SKM-1 (cell line): ENCODE measurements at regions not wholly inside any gene's neighbourhood (a gene's known extent, or its start where the extent isn't known, plus 50 kb on each side); places are given as distances from the start of the nearest gene placed in this dataset.
"Not testable (repeated sequence)": the region's sequence is repeated elsewhere in the genome, so short reads cannot be mapped to it uniquely, and the experiment has no call there.

Source experiments
- DNase-seq: peaks from one replicate; lab custom pipeline; 2025; ENCODE audit not compliant: unreplicated experiment; lab: John Stamatoyannopoulos, UW

- not testable (repeated sequence) for DNase-seq
Measured at GRCh38 chr3:89747541-89748278, 640.3 kb downstream of the EPHA3 start.

GRCh38 chr3:89762405-89762804 is 655.0 kb downstream of the EPHA3 start:
- no peak for DNase-seq

DNA sequence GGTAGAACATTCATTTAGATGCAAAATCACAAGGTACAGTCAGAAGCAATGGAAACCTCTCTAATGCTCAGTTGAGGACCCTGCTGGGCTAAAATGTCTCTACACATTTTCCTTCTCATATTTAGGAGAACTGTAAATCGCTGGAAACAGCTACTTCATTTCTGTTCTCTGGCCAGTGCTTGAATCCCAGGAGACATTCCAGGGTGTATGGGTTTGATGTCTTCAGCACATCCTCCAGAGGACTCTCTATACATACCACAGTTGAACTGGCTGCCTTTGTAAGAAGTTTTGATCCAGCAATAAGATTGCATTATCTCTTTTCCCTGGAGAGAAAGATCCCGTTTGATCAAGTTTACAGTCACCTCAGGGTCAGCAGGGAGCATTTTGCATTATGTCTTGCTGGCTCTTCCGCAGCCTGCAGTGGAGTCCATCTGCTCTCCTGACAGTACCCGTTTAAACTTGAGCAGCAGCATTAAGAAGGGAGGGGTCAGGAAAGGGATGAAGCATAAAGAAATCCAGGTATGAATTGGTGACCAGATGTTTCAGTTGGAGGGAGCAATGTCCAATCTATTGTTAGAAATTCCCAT is 676.0 kb downstream of the EPHA3 start:
- DNase-seq, result no peak

DNA sequence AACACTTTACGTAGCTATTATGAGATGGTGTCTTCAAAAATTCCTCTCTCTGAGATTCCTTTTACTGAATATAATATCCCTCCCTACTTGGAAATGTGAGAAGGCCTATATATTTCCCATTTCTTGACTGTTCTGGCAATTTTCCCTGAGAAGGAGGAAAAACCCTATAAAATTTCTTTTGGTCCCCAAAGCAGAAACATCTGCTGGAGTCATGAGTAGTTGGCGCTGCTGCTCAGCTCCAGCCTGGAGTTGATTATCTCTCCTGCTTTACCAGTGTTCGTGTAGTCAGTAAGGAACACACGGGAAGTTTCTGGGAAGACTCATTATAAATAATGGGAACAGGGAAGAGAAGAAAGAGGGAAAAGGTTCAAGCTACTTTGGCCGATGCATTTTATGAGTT is 680.1 kb downstream of the EPHA3 start:
- no peak for DNase-seq

DNA sequence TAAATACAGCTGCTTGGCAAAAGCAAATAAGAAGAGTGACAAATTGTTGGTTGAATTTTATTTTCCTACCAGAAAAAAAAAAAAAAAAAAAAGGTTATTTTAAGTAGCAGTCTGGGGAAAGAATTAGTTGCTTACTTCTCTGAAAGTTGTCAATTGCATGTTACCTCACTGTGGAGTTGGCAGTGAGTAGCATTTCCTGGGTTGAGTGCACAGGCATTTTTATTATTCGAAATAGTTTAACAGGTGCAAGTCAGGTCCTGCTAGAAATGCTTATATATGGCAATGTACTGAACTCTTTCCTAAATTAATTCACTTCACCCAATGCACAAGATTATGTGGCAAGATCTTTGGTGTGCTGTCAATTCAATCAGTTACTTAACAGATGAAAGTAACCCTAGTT is 680.6 kb downstream of the EPHA3 start:
- DNase-seq, result no peak

DNA sequence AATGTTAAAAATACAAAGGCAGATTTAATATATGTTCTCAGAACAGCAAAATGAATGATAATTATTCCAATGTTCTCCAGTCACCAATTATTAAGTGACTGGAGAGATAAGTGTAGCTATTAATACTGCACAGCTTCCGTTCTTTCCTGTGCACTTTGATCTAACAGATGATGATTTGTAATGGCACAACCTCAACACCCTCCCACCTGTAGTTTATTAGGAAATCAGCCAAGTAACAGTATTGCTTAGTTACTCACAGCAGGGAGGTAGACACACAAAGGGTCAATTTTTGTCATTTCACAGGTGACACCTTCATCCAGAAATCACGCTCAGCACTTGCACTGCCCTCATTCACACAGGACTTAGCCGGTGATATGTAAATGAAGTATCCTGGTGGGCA is 688.1 kb downstream of the EPHA3 start:
- no peak for DNase-seq

- DNase-seq, result no peak
Measured at GRCh38 chr3:89802881-89803280, 695.5 kb downstream of the EPHA3 start.

DNA sequence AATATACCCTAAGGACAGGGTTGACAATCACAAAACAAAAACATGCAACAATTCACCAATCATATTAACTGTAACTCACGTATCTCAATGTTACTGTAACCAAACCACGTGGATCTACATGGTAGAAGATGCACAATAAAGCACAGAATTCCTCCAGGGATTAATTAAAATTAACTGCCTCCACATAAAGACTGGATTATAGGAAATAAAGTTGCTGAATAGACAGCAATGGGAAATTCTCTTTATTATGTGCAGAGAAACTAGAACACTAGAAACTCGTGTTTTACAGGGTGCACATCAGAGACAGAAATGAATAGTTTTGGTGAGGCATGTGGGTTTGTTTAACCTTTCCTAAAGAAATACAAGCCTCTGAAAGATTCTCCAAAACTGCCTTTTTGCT is 696.3 kb downstream of the EPHA3 start:
- DNase-seq, result no peak

DNA sequence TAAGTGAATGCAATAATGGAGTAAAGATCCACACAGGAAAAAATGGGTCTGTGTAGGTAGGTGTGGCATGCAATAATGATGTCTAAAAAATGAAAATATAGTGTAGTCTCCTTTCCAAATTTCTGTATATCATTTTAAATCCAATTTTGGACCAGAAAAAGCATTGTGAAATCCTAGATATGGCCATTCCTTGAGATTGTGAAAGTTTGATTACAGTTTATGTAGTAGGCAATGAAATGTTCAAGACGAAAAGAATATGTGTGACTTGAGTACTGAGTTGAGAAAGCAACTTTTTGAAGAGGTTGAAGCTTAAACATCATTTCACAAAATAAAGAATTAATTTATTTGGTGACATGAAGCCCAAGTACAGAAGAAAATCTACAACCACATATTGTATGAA is 698.7 kb downstream of the EPHA3 start:
- no peak for DNase-seq

DNA sequence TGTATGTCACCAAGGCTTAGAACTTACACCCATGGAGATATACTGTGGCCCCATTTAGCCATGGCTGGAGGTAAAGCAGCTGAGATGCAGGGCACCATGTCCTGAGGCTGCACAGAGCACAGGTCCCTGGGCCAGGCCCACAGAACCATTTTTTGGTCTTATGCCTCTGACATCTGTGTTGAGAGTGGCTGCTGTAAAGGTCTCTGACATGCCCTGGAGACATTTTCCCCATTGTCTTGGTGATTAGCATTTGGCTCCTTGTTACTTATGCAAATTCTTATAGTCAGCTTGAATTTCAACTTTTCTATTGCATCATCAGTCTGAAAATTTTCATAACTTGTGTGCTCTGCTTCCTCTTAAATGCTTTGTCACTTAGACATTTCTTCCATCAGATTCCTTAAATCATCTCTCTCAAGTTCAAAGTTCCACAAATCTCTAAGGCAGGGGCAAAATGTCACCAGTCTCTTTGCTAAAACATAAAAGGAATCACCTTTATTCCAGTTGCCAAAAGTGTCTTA is 701.3 kb downstream of the EPHA3 start:
- DNase-seq, result no peak

- DNase-seq, result no peak
Measured at GRCh38 chr3:89813500-89813899, 706.1 kb downstream of the EPHA3 start.

DNA sequence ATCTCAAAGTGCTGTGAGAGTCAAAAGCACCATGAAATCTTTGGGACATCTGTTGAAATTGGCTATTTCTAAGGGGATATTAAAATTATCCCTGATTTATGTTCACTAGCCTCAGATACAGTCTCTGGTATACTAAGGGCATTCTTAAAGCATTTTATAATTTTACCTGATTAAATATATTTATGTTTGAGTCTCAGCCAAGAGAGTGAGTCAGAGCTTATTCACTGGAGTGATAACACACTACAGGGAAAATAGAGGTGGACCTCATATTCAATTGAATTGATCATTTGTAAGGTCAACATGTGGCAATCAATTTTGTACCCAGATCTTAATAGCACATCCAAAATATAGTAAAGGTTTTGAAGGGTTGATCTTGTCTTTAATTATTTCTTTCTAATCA is 733.6 kb downstream of the EPHA3 start:
- DNase-seq, result no peak

DNA sequence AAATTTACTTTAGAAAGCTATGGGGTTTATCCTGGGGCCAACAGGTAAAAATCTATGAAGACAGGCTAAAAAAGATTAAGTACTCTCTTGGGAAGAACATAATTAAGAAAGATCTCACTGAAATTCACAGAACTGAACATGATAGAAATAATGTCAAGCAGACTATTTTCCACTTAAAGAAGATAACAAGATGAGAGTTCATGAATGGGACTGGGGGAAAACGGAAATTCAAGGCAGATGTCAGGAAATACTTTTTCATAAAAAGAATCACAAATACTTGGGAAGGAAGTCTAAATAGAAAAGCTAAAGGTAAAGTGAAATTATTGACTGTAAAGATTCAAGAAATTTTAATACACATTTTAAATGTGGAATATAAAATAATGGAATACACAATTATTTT is 737.6 kb downstream of the EPHA3 start:
- DNase-seq, result no peak

DNA sequence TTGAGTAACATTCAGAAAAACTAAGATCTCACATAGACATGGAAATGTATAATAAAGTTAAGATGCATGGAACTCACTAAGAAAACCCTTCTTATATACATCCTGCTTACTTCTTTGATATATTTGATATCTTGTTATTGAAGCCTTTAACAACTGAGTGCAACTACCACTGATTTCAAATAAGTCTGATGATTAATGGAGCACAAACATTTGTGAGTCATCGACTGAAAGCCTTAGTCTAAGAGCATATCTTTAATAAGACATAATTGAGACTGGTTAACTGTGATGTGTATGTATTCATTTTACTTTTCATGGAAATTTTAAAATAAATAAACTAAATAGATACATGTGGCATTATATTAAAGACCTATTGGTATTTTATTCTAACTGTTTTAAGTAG is 740.5 kb downstream of the EPHA3 start:
- DNase-seq, result no peak

DNA sequence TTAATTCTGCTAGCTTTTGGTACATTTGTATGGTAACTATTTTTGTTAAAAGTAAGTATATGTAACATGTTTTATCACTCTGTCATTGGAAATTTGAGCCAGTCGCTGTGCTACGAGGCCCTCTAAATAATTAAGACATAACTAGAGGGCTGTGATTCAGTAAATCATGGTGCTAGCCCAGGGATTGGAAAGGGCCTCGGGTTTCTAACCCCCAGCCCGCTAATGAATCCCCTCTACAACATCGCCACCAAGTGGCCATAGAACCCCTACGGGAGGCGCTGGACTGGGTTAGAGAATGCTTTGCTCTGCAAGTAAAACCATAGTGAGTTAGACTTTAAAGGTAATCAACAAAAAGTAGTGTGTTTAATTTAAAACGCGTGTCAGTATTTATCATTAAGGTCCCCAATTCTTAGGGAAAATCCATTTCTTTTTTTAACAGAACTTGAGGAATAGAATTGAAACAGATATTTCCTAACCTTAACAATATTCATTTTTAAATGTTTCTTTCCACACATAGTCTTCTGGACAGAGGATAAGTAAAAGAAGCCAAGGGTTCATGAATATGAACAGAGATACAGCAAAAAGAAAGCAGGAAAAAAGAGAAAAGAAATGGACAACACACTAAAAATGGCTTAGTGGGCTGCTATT is 744.7 kb downstream of the EPHA3 start:
- DNase-seq, result no peak

DNA sequence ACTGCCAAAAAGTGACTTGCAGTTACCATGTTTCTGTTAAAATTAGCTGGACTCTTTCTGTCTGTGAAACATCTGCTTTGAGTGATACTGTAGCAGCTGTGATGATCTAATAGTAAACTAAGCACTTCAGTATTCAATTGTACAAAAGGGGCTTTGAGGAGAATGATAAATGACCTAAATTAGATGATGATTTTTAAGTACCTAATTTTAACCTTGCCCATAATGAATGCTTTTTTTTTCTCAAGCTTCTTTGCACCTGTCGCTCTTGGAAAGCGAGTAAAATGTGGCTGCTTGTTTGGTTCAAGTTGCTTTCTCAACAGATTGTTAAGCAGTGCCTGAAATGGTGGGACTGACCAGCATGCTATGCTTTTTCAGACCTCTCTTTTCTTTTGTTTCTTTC is 752.3 kb downstream of the EPHA3 start:
- DNase-seq, result no peak

DNA sequence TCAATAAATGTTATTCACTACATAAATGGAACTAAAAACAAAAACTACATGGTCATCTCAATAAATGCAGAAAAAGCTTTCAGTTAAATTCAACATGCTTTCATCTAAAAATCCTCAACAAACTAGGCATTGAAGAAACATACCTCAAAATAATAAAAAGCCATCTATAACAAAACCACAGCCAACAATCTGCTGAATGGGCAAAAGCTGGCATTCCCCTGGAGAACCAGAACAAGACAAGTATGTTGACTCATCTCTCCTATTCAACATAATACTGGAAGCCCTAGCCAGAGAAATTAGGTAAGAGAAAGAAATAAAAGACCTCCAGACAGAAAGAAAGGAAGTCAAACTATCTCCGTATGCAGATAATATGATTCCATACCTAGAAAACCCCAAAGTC is 759.9 kb downstream of the EPHA3 start:
- no peak for DNase-seq

GRCh38 chr3:89876116-89876515 is 768.7 kb downstream of the EPHA3 start:
- no peak for DNase-seq

DNA sequence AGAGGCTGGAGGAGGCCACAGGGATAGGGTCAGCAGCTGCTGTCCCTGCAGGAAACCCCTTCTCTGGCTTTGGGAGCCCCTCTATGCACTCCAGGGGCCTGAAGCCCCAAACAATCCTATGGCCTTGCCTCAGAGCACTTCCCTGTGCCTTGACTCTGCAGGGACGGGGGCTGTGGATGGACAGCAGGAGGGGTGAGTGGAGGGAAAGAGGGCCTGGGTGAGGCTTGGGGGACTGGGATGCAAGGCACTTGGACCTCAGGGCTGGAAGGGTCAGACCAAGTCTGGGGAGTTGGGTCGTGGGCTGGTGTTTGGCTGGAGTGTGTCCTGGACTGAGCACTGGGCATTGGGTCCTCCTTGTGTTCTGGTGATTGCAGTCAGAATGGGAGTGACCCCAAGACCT is 769.8 kb downstream of the EPHA3 start:
- DNase-seq, result no peak

- DNase-seq, result no peak
Measured at GRCh38 chr3:89889386-89889785, 782.0 kb downstream of the EPHA3 start.

GRCh38 chr3:89908711-89909213 is 801.3 kb downstream of the EPHA3 start:
- no peak for DNase-seq

GRCh38 chr3:89912031-89912430 is 804.6 kb downstream of the EPHA3 start:
- no peak for DNase-seq
